H1 (cell line): ENCODE measurements at regions not wholly inside any gene's neighbourhood (a gene's known extent, or its start where the extent isn't known, plus 50 kb on each side); places are given as distances from the start of the nearest gene placed in this dataset.

ENCODE experiments used
- ATF3 ChIP-seq: IDR thresholded peaks from 2 replicates; pipeline ENCODE4 v1.6.1; 2011; ENCODE audit warnings: low read depth, mild to moderate bottlenecking, low read length; ENCODE audit not compliant: insufficient read depth
- BCL11A ChIP-seq, 2 experiments: IDR thresholded peaks; one replicate each; pipeline ENCODE4 v1.6.1; 2011; ENCODE audit warnings: low read depth in 2 of 2, low read length in 2 of 2, mild to moderate bottlenecking in 2 of 2
- CBX5 ChIP-seq: fragments of 300-800, 300-1000 bp; sonication (generic); IDR thresholded peaks from 2 replicates; pipeline ENCODE4 v1.7.1; 2016; ENCODE audit warnings: antibody characterized with exemption, low read length, low read depth
- CEBPB ChIP-seq: IDR thresholded peaks from 2 replicates; pipeline ENCODE4 v1.6.1; 2012; ENCODE audit warnings: low read depth, low read length
- EP300 ChIP-seq, 2 experiments: IDR thresholded peaks; 1 replicate in 1 of 2; 2 replicates in 1 of 2; pipeline ENCODE4 v1.6.1; 2011 to 2012; ENCODE audit warnings: low read depth in 2 of 2, low read length in 2 of 2, mild to moderate bottlenecking in 2 of 2, borderline replicate concordance in 1 of 2, inconsistent platforms in 1 of 2, moderate library complexity in 1 of 2
- POLR2A ChIP-seq, 2 experiments: IDR thresholded peaks; 1 replicate in 1 of 2; 2 replicates in 1 of 2; pipeline ENCODE4 v1.6.1; 2011; ENCODE audit warnings: low read depth in 2 of 2, low read length in 2 of 2, mild to moderate bottlenecking in 2 of 2; ENCODE audit errors: control extremely low read depth in 1 of 2
- SP1 ChIP-seq: IDR thresholded peaks from 2 replicates; pipeline ENCODE4 v1.6.1; 2011; ENCODE audit warnings: low read depth, low read length
- TBP ChIP-seq: IDR thresholded peaks from 2 replicates; pipeline ENCODE4 v1.6.1; 2011; ENCODE audit warnings: low read depth, low read length, improper control_type of control experiment
- USF2 ChIP-seq: IDR thresholded peaks from 2 replicates; pipeline ENCODE4 v1.6.1; 2011; ENCODE audit warnings: low read length, improper control_type of control experiment
- TF ChIP-seq, protein P1 (sequence below), 3 experiments: IDR thresholded peaks; 1 replicate in 2 of 3; 2 replicates in 1 of 3; pipeline versions ENCODE4 v1.5.1 to v1.6.1; 2011; ENCODE audit warnings: low read length in 3 of 3, mild to moderate bottlenecking in 3 of 3, inconsistent platforms in 2 of 3, low read depth in 1 of 3, moderate library complexity in 1 of 3; ENCODE audit not compliant: insufficient read depth in 1 of 3; ENCODE audit errors: control extremely low read depth in 1 of 3

- TF ChIP-seq POLR2A (IDR thresholded peaks at IDR 0.05; ENCODE audit: control extremely low read depth in 1 of 2, low read depth in 2 of 2, low read length in 2 of 2) = no peak
- TF ChIP-seq ATF3 = no peak
- TF ChIP-seq SP1 = no peak
- TF ChIP-seq, protein P1, sequence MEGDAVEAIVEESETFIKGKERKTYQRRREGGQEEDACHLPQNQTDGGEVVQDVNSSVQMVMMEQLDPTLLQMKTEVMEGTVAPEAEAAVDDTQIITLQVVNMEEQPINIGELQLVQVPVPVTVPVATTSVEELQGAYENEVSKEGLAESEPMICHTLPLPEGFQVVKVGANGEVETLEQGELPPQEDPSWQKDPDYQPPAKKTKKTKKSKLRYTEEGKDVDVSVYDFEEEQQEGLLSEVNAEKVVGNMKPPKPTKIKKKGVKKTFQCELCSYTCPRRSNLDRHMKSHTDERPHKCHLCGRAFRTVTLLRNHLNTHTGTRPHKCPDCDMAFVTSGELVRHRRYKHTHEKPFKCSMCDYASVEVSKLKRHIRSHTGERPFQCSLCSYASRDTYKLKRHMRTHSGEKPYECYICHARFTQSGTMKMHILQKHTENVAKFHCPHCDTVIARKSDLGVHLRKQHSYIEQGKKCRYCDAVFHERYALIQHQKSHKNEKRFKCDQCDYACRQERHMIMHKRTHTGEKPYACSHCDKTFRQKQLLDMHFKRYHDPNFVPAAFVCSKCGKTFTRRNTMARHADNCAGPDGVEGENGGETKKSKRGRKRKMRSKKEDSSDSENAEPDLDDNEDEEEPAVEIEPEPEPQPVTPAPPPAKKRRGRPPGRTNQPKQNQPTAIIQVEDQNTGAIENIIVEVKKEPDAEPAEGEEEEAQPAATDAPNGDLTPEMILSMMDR (IDR thresholded peaks at IDR 0.05; ENCODE audit: control extremely low read depth in 1 of 3, insufficient read depth in 1 of 3, low read depth in 1 of 3, low read length in 3 of 3) = no peak
- no peak for TF ChIP-seq CEBPB
- TF ChIP-seq CBX5 = no peak
- TF ChIP-seq USF2 = no peak
- TF ChIP-seq EP300 (IDR thresholded peaks at IDR 0.05; ENCODE audit: borderline replicate concordance in 1 of 2, low read depth in 2 of 2, low read length in 2 of 2) = no peak
- TF ChIP-seq TBP = no peak
- TF ChIP-seq BCL11A (IDR thresholded peaks at IDR 0.05; ENCODE audit: low read depth in 2 of 2, low read length in 2 of 2) = no peak
These were observed 111.5 kb upstream of the COL8A1 start for GRCh38 chr3:99526921-99527320.
